H1 (cell line): ENCODE measurements at regions not wholly inside any gene's neighbourhood (a gene's known extent, or its start where the extent isn't known, plus 50 kb on each side); places are given as distances from the start of the nearest gene placed in this dataset.

ENCODE experiments used
- BRCA1 ChIP-seq: IDR thresholded peaks from 2 replicates; pipeline ENCODE4 v1.6.1; 2012; ENCODE audit warnings: low read depth, low read length, improper control_type of control experiment
- CEBPB ChIP-seq: IDR thresholded peaks from 2 replicates; pipeline ENCODE4 v1.6.1; 2012; ENCODE audit warnings: low read depth, low read length
- POLR2AphosphoS5 ChIP-seq: IDR thresholded peaks from 2 replicates; pipeline ENCODE4 v1.6.1; 2011; ENCODE audit warnings: low read depth, low read length
- RAD21 ChIP-seq, 2 experiments: IDR thresholded peaks in 1 of 2; conservative IDR thresholded peaks in 1 of 2; 2 replicates each; pipeline ENCODE4 v1.6.1; 2011; ENCODE audit warnings: low read depth in 2 of 2, low read length in 2 of 2, improper control_type of control experiment in 1 of 2, inconsistent platforms in 1 of 2, mild to moderate bottlenecking in 1 of 2, moderate library complexity in 1 of 2
- RBBP5 ChIP-seq: IDR thresholded peaks from 2 replicates; pipeline ENCODE4 v1.7.1; 2012; ENCODE audit warnings: low read depth, mild to moderate bottlenecking, inconsistent platforms, low read length, moderate library complexity, borderline replicate concordance
- SUZ12 ChIP-seq: fragments of 200-600 bp; sonication (generic); IDR thresholded peaks from 2 replicates; pipeline ENCODE4 v1.6.1; 2012; ENCODE audit warnings: mild to moderate bottlenecking, inconsistent platforms, low read length, moderate library complexity, mixed read lengths
- TAF1 ChIP-seq: IDR thresholded peaks from 2 replicates; pipeline ENCODE4 v1.6.1; 2011; ENCODE audit warnings: mild to moderate bottlenecking, low read depth, low read length
- ZNF274 ChIP-seq: IDR thresholded peaks from 2 replicates; pipeline ENCODE4 v1.7.0; 2012; ENCODE audit warnings: low read length, borderline replicate concordance; ENCODE audit errors: extremely low read depth
- TF ChIP-seq, protein P1 (sequence below), 3 experiments: IDR thresholded peaks; 1 replicate in 2 of 3; 2 replicates in 1 of 3; pipeline versions ENCODE4 v1.5.1 to v1.6.1; 2011; ENCODE audit warnings: low read length in 3 of 3, mild to moderate bottlenecking in 3 of 3, inconsistent platforms in 2 of 3, low read depth in 1 of 3, moderate library complexity in 1 of 3; ENCODE audit not compliant: insufficient read depth in 1 of 3; ENCODE audit errors: control extremely low read depth in 1 of 3
- TF ChIP-seq, protein P2 (sequence below): IDR thresholded peaks from 2 replicates; pipeline ENCODE4 v1.6.1; 2012; ENCODE audit warnings: inconsistent platforms

DNA sequence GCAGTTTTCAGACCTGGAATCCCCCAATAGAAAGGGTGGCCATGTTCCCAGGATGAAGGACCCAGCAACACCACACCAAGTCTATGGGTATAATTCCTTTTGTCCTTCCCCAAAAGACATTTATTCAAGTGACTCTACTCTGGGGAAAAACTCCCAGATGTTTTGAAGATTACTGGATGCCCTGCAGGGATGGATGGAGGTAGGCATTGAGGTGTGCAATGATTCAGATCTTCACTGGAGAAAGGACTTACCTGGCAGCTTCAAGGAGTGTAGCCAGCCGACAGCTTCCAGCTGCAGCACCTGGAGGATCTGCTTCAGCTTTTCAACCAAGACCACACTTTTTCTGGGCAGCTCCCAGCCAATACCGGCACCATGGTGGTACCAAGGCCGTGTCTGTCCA lies 172.0 kb downstream of the BAMBI start:
- no peak for TF ChIP-seq RAD21 (IDR thresholded peaks at IDR 0.05 in 1 of 2, conservative IDR thresholded peaks at IDR 0.05 in 1 of 2; ENCODE audit: low read depth in 2 of 2, low read length in 2 of 2)
- no peak for TF ChIP-seq CEBPB
- no peak for TF ChIP-seq RBBP5
- TF ChIP-seq TAF1, result no peak
- TF ChIP-seq ZNF274, result no peak
- no peak for TF ChIP-seq BRCA1
- TF ChIP-seq, protein P1, sequence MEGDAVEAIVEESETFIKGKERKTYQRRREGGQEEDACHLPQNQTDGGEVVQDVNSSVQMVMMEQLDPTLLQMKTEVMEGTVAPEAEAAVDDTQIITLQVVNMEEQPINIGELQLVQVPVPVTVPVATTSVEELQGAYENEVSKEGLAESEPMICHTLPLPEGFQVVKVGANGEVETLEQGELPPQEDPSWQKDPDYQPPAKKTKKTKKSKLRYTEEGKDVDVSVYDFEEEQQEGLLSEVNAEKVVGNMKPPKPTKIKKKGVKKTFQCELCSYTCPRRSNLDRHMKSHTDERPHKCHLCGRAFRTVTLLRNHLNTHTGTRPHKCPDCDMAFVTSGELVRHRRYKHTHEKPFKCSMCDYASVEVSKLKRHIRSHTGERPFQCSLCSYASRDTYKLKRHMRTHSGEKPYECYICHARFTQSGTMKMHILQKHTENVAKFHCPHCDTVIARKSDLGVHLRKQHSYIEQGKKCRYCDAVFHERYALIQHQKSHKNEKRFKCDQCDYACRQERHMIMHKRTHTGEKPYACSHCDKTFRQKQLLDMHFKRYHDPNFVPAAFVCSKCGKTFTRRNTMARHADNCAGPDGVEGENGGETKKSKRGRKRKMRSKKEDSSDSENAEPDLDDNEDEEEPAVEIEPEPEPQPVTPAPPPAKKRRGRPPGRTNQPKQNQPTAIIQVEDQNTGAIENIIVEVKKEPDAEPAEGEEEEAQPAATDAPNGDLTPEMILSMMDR (IDR thresholded peaks at IDR 0.05; ENCODE audit: control extremely low read depth in 1 of 3, insufficient read depth in 1 of 3, low read depth in 1 of 3, low read length in 3 of 3), result no peak
- TF ChIP-seq SUZ12, result no peak
- TF ChIP-seq POLR2AphosphoS5, result no peak
- TF ChIP-seq, protein P2, sequence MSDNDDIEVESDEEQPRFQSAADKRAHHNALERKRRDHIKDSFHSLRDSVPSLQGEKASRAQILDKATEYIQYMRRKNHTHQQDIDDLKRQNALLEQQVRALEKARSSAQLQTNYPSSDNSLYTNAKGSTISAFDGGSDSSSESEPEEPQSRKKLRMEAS, result no peak
